ENCODE measurements at regions not wholly inside any gene's neighbourhood (a gene's known extent, or its start where the extent isn't known, plus 50 kb on each side); places are given as distances from the start of the nearest gene placed in this dataset.

DNA sequence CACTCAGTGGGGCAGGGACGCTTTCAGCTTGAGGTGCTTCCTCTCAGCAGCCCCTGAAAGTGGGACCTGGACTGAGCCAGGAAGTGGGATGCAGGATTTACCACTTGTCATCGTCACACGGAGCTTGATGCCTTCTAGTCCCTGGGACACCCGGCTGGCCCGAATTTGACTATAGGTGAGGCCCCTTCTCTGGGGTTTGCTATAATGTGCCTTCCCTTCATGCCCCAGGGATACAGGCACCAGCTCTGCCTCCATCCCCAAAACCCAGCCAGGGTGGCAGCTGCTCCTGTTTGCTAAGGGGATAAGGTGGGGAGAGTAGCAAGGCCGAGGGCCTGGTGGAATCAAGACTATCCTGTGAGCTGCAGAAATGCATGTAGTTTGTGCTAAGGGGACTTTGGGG, 235.0 kb downstream of the GLRX3 start:
- no peak for DNase-seq

DNA sequence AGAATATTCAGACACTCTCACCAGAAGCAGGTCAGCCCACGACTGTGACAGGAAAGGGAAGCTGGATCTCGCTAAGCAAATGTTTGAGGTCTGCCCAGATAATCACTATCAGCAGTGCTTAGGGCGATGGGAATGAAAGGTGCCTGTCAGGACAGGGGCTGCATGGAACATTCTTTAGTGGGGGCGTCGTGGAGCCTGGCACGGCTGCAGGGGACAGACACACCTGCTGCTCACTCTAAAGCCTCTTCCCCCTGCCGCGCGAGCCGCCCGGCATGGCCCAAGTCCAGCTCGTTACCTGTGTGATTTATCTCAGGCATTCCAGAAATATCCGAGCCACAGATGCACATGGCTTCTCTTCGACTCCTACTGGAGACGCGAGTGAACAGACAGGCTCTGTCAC, 235.5 kb downstream of the GLRX3 start:
- DNase-seq = no peak

DNA sequence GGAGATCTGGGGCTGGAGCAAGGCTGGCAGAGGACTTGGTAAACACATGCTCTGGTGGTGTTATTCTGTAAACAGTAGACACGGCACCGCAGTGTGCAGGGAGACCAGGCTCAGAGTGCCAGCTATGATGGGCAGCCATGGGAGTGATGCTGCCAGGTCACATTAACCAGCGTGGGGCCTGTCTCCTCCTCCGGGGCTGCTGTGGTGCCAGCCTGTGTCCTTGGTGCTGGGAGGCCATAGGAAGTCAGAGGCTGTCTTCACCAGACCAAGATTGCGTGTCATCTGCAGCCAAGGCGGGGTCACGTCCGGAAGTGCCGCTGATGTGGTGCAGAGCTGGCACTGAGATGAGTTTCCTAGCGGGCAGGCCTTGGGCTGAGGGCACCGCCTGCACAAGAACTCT, 236.0 kb downstream of the GLRX3 start:
- no peak for DNase-seq

DNA sequence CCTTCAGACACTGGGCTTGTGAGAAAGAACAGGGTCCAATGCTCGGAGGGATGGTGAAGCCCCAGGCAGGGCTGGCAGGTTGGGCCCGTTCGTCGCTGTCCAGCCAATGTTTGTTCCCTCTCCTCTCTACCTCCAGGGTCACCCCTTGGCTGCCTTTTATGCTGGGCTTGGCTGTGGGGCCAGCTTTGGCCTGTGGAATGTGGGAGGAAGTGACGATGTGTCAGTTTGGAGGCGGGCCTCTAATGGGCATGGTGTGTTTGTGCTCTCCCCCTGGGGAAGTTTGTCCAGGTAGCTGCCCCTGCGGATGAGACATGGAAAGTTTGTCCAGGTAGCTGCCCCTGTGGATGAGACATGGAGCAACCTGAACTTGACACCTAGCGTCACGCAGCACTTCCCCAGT, 236.7 kb downstream of the GLRX3 start:
- no peak for DNase-seq

DNA sequence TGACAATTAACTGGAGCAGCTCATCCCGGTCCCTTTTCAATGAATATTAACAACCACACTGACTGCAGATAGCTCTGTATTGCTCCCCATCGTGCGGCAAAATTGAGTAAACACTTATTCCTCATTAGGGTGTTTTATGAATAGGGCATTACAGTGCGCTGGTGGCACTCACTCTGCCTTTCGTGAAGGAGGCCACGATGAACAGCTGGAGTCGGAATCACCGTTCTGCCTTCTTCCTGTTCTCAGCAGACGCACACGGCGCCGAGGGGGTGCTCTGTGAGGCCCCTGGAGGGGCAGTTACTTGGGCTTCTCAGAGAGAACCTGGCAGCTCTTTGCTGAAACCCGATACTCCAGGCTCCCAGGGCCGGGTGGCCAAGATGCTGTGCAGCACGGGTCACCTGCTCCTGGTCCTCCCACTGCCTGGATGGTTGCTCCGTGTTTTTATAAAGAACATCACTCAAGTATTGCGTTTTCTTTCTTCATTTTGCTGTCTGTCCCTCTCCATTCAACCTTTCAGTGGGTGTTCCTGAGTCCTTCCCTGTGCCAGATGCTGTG, 241.9 kb downstream of the GLRX3 start:
- DNase-seq = peak; percentile 13

DNA sequence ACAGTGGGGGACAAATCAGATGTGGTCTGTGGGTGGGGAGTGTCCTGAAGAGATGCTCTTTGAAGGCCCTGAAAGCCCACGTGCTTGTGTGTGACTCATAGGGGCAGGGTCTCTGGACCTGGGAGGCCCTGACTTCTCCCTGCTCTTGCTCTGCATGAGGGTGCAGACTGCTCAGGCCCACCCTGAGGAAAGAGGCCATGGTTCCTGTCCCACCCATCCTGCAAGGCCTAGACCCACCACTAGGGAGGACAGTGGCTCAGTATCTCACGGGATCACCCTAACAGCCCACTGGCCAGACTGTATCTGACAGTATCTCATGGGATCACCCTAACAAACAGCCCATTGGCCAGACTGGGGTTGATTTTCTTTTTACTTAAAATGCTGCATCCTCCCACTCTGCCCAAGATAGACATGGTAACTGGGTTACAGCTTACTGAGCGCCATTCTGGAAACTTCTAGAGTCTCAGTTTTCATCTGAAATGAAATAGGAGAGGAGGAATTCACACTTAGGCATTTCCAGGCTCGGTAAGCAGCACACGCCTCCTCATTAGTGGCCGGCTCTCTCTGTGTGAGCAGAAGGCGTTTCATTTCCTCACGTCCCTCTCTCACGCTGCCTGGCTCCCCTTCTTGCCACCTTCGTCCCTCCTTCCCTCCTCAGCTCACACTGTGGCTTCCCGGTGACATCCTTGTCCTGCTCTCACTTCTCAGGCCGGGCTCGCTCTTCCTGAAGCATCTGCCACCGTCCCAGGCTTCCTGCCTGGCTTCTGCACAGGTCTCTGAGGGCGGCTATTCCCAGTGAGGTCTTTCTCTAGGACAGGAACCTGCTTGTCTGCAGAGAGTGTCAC, 242.6 kb downstream of the GLRX3 start:
- no peak for DNase-seq

DNA sequence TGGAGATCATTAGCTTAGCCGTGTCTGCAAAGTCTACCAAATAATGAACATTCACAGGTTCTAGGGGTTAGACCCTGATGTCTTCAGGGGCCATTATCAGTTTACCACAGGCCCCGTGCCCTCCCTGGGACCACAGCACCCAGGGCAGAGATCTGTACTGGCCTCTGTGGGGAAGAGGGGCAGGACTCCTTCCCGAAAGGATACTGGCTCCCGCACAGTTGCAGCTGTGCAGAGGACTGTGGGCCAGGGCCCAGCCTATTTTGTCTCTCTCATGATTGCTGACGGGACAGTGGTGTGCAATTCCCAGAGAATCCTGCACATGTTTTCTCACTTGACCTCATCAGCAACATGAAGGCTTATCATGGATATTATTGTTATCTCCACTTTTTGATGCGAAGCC, 243.9 kb downstream of the GLRX3 start:
- DNase-seq = no peak

DNA sequence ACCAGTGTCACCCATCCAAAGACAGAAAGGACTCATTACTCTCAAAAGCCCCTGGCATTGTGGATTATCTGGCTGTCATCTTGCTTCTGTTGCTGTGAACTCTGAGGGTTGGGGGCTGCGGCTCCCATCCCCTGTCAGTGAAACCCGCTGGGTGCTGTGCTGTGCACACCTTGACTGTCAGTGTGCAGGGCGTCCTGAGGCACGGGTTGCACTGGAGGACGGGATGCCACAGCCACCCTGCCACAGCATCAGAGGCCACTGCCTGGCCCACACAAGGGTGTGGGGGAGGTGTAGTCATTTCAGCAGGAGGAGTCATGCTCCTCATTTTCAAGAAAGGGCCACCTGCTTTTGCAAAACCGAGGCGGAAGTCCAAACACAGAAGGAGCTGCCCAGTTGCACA, 245.8 kb downstream of the GLRX3 start:
- no peak for DNase-seq

DNA sequence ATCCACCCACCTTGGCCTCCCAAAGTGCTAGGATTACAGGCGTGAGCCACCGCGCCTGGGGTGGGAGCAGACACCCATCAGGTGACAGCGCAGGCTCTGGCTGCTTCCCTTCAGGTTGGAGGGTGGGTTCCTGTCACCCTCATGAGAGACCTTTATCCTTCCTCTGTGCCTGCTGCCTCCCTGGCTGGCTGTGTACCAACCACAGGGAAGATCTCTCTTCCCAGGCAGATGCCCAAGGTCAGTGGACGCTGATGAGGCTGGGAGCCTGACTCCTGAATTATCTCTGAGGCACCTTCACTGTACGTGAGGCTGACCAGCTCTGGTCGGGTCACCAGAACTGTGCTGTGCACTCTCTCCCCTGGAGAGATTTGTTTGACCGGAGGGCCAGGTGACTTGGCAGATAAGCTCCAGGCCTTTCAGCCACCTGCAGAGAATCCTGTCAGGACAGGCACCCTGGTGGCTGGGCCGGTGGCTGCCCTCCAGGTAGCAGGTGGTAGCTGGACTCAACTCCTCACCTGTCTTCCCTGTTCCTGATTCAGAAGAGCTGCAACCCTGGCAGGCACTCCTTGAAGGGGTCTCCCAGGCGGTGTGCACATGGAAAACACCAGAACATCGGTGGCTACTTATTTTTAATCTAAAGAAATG, 251.9 kb downstream of the GLRX3 start:
- no peak for DNase-seq

DNA sequence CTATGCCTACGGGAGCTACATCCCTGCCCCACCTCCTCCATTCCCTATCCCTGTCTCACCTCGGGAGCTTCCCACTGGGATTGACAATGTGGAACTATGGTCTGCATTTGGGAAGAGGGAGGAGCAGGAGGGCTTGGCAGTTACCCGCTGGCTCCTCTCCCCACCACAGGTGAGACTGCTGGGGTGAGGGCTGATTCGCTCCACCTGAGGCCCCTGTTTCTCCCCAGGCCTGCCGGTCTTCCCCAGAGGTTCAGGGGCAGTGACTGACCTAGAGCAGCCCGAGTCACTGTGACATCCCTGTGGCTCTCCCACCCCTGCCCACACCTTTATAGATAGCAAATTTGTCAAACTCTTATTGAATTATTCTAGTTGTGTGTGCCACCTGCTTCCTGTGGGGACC, 252.6 kb downstream of the GLRX3 start:
- no peak for DNase-seq

DNA sequence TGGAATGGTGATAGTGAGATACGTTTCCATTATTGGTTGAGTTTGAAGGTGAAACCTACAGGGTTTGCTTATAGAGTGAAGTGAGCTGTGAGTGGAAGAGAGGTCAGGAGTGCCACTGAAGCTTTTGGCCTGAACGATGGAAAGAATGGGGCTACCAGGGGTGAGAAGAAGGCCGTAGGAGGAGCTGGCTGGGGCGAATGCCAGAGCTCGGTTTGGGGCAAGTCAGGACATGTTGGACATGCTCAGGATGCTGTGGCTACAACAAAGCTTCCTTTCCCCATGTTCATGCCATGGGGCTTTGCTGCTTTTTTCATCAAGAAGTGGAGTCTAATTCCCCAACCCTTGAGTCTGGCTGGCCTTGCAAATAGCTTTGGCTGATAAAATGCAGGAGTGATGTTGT, 253.7 kb downstream of the GLRX3 start:
- DNase-seq = no peak

DNA sequence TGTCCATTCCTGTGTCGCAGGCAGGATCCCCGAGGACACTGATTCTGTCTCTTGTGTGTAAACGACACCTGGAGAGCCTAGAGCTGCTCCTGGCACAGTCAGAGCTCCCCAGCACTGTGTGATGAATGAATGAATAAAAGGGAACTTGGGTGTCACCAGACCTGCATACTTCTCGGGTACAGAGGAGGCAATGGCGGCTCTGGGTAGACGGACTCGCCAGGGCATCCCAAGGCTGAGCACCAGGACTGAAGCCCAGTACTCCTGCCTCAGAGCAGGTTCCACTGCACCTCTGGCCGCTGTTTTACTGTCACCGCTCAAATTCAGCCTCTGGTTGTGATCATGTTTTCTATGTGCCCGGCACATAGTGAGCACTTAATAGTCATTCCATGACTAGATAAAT, 255.8 kb downstream of the GLRX3 start:
- DNase-seq = no peak

DNA sequence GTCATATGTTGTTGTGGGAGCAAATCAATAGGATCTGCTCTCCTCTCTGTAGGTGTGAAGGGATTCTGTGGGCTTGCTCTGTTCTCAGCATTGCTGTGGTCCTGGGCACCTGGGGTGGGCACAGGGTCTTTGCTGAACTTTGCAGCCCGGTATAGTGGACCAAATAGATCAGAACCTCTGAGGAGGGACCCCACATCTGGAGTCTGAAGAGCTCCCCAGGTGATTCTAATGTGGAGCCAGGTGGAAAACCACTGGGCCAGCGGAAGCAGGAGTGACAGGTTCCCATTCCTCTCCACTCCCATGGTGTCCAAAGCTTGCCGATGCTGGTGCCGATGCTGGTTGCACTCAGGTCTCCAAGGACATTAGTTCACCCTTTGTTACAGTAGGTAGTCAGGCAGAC, 257.2 kb downstream of the GLRX3 start:
- DNase-seq = no peak

DNA sequence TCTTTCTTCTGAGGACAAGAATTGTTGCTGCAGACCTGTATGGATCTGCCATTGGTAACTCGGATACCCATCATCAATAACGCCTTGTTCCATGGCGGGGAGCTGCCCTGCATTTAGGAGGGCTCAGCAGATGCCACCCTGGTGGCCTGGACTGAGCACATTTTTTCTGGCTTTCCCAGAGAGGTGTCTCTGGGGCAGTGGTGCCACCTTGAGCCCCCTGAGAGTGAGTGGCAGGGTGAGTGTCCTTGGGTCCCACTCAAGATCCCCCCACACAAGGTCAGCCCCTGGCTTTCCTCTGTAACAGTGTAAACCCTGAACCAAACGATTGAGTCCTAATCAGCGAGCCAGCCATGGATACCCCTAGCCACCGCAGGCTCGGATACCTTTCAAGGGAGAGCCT, 258.6 kb downstream of the GLRX3 start:
- DNase-seq = no peak

DNA sequence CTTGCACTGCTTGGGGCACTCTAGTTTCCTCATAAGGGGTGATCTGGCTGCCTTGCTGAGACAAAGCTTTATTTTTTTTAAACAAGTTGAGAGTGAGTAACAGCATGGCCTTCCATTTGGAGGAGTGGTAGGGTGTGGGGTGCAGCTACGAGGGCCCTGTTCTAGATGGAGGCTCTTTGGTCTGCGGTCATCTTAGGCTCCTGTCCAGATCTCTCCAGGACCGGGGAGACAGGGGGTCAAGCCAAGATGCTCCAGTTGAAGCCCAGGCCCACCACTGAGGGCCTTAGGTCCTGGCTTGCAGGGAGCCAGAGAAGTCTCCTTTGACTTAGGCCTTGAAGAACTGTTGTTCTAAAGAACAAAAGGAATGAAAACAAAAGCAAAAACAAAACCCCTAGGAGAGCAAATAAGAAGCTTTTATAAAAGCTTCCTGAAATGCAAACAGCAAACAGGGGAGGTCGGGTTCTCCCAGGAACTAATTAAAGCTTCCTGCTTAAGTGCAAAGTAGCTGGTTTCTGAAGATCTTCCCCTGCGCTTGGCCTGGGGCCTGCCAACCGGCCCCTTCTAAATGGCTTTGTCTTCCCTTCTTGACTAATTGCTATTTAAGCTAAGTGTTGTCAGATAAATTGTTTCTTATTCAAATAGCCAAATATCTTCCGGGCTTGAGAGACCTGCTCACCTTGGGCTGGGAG, 259.2 kb downstream of the GLRX3 start:
- no peak for DNase-seq

DNA sequence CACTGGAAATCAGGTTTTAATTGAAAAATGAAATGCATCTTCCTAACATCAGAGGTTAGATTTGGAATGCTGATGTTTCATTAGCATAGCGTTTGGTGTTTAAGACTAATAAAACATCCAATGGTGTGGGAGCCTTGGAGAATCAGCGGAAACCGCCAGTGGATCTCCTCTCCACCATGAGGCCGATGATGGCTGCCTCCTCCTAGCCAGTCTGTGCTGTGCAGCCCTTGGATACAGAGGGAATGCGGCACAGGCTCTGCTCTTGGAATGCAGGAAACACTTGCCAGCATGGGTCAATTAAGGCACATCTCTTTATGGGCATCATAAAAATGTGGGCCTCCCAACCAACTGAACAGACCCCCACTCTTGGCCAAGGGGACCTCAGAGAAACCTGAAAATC, 259.9 kb downstream of the GLRX3 start:
- no peak for DNase-seq

DNA sequence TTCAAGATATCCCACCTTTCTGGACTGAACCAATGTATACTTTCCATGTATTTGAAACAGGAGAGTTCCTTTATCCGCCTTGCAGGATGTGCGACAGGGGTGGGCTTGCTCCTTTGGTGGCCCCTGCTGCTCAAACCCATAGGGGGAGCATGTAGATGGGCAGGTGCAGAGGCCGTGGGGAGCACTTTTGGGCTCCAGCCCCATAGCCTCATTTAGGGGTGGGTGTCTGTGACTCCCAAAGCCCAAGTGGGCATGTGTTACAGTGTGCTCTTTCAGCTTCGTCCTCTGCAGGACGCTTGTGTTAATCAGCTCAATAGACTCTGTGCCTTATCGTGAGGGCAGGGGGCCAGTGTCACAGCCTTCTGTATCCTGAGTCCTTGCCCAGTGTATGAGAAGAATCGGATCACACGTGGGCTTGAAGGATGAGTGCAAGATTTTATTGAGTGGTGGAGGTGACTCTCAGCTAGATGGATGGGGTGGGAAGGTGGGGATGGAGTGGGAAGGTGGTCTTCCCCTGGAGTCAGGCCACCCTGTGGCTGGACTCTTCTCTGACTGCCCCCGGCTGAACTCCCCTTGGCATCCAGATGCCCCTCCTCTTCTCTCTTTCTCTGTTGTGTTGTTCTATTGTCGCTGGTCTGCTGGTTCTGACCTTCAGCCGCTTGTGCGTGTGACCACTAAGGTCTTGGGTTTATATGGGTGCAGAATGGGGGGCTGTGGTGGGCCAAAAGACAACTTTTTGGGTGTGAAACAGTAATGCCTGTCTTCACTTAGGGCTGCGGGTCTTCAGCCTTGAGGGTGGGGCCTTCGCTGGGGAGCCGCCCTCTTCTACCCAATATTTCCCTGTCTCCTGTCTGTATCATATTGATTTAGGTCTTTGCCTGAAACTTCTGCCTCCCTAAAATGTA, 262.2 kb downstream of the GLRX3 start:
- no peak for DNase-seq

DNA sequence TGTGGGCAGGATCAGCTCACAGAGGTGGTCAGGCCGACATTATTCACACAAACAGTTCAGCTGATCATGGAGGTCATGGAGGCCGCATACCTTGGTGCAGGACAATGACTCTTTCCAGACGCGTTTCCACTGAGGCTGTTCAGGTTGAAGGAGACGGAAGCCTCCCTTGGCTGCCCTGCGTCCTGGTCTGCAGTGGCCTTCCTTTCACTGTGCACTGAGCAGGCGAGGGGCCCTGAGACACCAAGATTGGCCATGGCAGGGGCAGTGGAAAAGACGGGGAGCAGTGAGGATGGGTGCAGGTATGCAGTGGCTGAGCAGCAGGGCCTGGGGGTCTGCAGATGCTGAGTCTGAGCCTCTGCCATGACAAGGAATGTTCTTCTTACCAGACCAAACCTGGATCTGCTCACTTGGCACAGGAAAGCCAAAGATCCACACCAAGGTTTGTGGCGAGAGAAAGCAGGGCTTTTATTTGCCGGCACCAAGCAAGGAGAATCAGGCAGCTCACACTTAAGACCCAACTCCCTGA, 263.3 kb downstream of the GLRX3 start:
- no peak for DNase-seq

DNA sequence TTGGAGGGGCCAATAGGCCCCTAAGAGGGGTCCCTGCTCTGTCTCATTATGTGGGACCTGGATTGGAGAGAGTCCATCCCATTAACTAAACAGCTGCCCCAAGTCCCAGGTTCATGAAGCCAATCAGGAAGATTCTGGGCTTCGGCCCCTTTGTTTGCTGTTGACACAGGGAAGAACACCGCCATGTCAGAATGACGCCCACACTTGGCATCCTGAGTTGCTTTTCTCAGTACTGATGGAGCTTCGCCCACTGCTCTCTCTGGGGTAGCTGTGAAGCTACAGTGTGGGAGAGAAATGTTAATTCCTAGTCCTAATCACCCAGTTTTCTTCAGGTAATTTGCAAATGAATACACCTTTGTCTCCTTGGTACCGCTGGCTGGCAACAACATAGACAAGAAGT, 264.7 kb downstream of the GLRX3 start:
- no peak for DNase-seq

DNA sequence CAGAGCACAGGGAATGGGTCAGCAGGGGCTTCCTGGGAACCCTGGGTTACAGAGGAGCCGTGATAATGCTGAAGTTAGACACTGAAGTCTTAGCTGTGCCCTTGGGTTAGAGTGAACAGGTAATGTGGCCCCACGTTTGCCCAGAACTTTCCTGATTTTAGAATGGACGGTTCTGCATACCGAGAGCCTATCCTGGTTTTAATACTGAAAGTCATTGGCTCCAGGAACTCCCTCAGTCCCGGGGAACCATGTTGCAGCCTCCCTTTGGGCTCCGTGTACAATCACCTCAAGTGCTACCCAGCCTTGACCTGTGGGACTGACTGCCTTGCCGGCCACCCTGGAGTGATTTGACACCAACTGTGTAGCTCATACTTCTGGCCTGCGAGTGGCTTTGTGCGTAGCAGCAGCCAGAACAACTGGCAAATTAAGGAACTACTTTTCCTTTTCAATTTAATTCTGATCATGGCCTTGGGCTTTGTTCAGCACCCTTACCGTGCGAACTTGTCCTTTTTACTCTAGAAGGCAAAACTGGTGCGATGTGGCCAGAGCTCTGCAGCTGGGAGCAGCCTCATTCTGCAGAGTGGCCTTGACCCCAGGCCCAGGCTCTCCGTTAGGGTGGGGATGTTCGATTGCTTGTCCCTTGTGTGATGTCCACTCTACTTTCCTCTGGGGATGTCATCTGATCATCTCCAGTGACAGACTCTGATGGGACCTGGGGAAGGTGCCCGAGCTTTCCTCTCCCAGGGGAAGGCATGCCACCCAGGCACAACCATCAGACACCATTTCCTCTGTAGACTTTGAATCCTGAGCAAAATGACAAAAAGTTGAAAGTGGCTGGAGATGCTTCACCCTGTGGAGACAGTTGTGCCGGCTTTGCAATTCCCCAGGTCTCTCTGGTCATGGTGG, 265.9 kb downstream of the GLRX3 start:
- no peak for DNase-seq
